Neural cell (in vitro differentiated cells): ENCODE measurements at regions not wholly inside any gene's neighbourhood (a gene's known extent, or its start where the extent isn't known, plus 50 kb on each side); places are given as distances from the start of the nearest gene placed in this dataset.

ENCODE experiments used
- H2AFZ ChIP-seq: fragments of 200-600, 300-800 bp; sonication (generic), shearing (Covaris generic); 2 replicates; pipeline ENCODE4 v1.6.0; 2014; ENCODE audit warnings: low read depth, mild to moderate bottlenecking, antibody characterized with exemption, low read length, moderate library complexity
- H3F3A ChIP-seq: fragments of 200-600 bp; shearing (Covaris generic); 2 replicates; pipeline ENCODE4 v1.6.1; 2016; ENCODE audit warnings: mild to moderate bottlenecking, moderate library complexity, mixed read lengths, antibody characterized with exemption, low read length; ENCODE audit not compliant: insufficient read depth, poor library complexity, severe bottlenecking
- H3K27ac ChIP-seq: fragments of 200-600, 300-800 bp; sonication (generic), shearing (Covaris generic); 2 replicates; pipeline ENCODE4 v1.5.1; 2014; ENCODE audit warnings: mild to moderate bottlenecking, low read length, moderate library complexity
- H3K27me3 ChIP-seq: fragments of 300-800, 200-600 bp; sonication (generic), shearing (Covaris generic); 2 replicates; pipeline ENCODE4 v1.6.0; 2014; ENCODE audit warnings: mild to moderate bottlenecking, low read depth, low read length, moderate library complexity; ENCODE audit not compliant: insufficient read depth
- H3K36me3 ChIP-seq: fragments of 300-800, 200-600 bp; sonication (generic), shearing (Covaris generic); 2 replicates; pipeline ENCODE4 v1.5.1; 2014; ENCODE audit warnings: mild to moderate bottlenecking, antibody characterized with exemption, low read length, moderate library complexity; ENCODE audit not compliant: insufficient read depth
- H3K4me2 ChIP-seq: fragments of 300-800, 200-600 bp; sonication (generic), shearing (Covaris generic); 2 replicates; pipeline ENCODE4 v1.6.0; 2014; ENCODE audit warnings: mild to moderate bottlenecking, low read length
- H3K4me3 ChIP-seq: fragments of 300-800, 200-600 bp; sonication (generic), shearing (Covaris generic); 2 replicates; pipeline ENCODE4 v1.5.1; 2014; ENCODE audit warnings: mild to moderate bottlenecking, low read length, moderate library complexity
- H3K79me2 ChIP-seq: fragments of 200-600 bp; shearing (Covaris generic); replicated peaks from 2 replicates; pipeline ENCODE4 v1.6.0; 2014; ENCODE audit warnings: mild to moderate bottlenecking, low read length, moderate library complexity; ENCODE audit not compliant: insufficient read depth
- H3K9ac ChIP-seq: fragments of 300-800, 200-600 bp; sonication (generic), shearing (Covaris generic); 2 replicates; pipeline ENCODE4 v1.6.1; 2016; ENCODE audit warnings: mild to moderate bottlenecking, low read length, mixed read lengths
- H3K9me2 ChIP-seq: fragments of 200-600 bp; shearing (Covaris generic); 2 replicates; pipeline ENCODE4 v1.6.1; 2016; ENCODE audit warnings: mild to moderate bottlenecking, low read length, mixed read lengths; ENCODE audit not compliant: insufficient read depth
- H3K9me3 ChIP-seq: fragments of 200-600, 300-800 bp; sonication (generic), shearing (Covaris generic); 2 replicates; pipeline ENCODE4 v1.6.1; 2016; ENCODE audit warnings: mild to moderate bottlenecking, mixed run types, low read length, moderate library complexity, mixed read lengths
- H4K20me1 ChIP-seq: fragments of 200-600 bp; shearing (Covaris generic); 2 replicates; pipeline ENCODE4 v1.6.1; 2016; ENCODE audit warnings: mild to moderate bottlenecking, mixed run types; ENCODE audit not compliant: insufficient read depth
- EP300 ChIP-seq: fragments of 450-650 bp; conservative IDR thresholded peaks from 2 replicates; pipeline ENCODE4 v1.6.1; 2014; ENCODE audit warnings: antibody characterized with exemption, mild to moderate bottlenecking, moderate library complexity; ENCODE audit not compliant: poor library complexity, severe bottlenecking
- EZH2 ChIP-seq: fragments of 200-600, 300-800 bp; shearing (Covaris generic), sonication (generic); IDR thresholded peaks from 2 replicates; pipeline ENCODE4 v1.6.1; 2014; ENCODE audit warnings: antibody characterized with exemption, low read length, borderline replicate concordance, mild to moderate bottlenecking; ENCODE audit not compliant: insufficient read depth, poor library complexity, severe bottlenecking
- MXI1 ChIP-seq: fragments of 450-650 bp; conservative IDR thresholded peaks from 2 replicates; pipeline ENCODE4 v1.6.1; 2014; ENCODE audit warnings: antibody characterized with exemption, mild to moderate bottlenecking; ENCODE audit not compliant: poor library complexity, severe bottlenecking
- POLR2AphosphoS5 ChIP-seq: IDR thresholded peaks from 2 replicates; pipeline ENCODE4 v1.6.1; 2012
- RAD21 ChIP-seq: fragments of 450-650 bp; conservative IDR thresholded peaks from 2 replicates; pipeline ENCODE4 v1.6.1; 2014; ENCODE audit warnings: antibody characterized with exemption, mild to moderate bottlenecking, moderate library complexity
- REST ChIP-seq: IDR thresholded peaks from 2 replicates; pipeline ENCODE4 v1.6.1; 2012; ENCODE audit warnings: borderline replicate concordance
- SMC3 ChIP-seq: fragments of 450-650 bp; conservative IDR thresholded peaks from 2 replicates; pipeline ENCODE4 v1.6.1; 2014; ENCODE audit warnings: antibody characterized with exemption, mild to moderate bottlenecking, moderate library complexity; ENCODE audit not compliant: poor library complexity
- TAF1 ChIP-seq: IDR thresholded peaks from 2 replicates; pipeline ENCODE4 v1.6.1; 2012; ENCODE audit warnings: low read depth
- TF ChIP-seq, protein P1 (sequence below): fragments of 450-650 bp; IDR thresholded peaks from 2 replicates; pipeline ENCODE4 v1.5.1; 2014; ENCODE audit warnings: antibody characterized with exemption, mild to moderate bottlenecking, moderate library complexity; ENCODE audit not compliant: poor library complexity, severe bottlenecking

- no peaks in the 10 kb centered on the region for H4K20me1 ChIP-seq
- H3K9me3 ChIP-seq, result no peaks in the 10 kb centered on the region
- no peak overlapping the region for H2AFZ ChIP-seq
- H3K9me2 ChIP-seq, result no peaks in the 10 kb centered on the region
- no peak overlapping the region for H3K27ac ChIP-seq
- H3K9ac ChIP-seq, result no peak overlapping the region
- H3K4me3 ChIP-seq, result no peak overlapping the region
- H3K79me2 ChIP-seq, result no peaks in the 10 kb centered on the region
- H3K27me3 ChIP-seq, result no peaks in the 10 kb centered on the region
- no peak overlapping the region for H3K4me2 ChIP-seq
- H3F3A ChIP-seq, result no peaks in the 10 kb centered on the region
- no peaks in the 10 kb centered on the region for H3K36me3 ChIP-seq
- no peak for TF ChIP-seq EZH2
- no peak for TF ChIP-seq RAD21
- TF ChIP-seq EP300, result no peak
- TF ChIP-seq TAF1, result no peak
- no peak for TF ChIP-seq REST
- TF ChIP-seq, protein P1, sequence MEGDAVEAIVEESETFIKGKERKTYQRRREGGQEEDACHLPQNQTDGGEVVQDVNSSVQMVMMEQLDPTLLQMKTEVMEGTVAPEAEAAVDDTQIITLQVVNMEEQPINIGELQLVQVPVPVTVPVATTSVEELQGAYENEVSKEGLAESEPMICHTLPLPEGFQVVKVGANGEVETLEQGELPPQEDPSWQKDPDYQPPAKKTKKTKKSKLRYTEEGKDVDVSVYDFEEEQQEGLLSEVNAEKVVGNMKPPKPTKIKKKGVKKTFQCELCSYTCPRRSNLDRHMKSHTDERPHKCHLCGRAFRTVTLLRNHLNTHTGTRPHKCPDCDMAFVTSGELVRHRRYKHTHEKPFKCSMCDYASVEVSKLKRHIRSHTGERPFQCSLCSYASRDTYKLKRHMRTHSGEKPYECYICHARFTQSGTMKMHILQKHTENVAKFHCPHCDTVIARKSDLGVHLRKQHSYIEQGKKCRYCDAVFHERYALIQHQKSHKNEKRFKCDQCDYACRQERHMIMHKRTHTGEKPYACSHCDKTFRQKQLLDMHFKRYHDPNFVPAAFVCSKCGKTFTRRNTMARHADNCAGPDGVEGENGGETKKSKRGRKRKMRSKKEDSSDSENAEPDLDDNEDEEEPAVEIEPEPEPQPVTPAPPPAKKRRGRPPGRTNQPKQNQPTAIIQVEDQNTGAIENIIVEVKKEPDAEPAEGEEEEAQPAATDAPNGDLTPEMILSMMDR, result no peak
- no peak for TF ChIP-seq SMC3
- TF ChIP-seq POLR2AphosphoS5, result no peak
- no peak for TF ChIP-seq MXI1
These were observed 76.8 kb upstream of the IKZF1 start for GRCh38 chr7:50227726-50228125.

GRCh38 chr7:50226669-50227068 lies 77.8 kb upstream of the IKZF1 start:
- H3K9ac ChIP-seq, result no peak overlapping the region
- no peaks in the 10 kb centered on the region for H3K36me3 ChIP-seq

More at GRCh38 chr7:50226669-50227068, 77.8 kb upstream of the IKZF1 start:
- H3K27me3 ChIP-seq, result no peaks in the 10 kb centered on the region
- no peak overlapping the region for H3K4me2 ChIP-seq
- H4K20me1 ChIP-seq, result no peaks in the 10 kb centered on the region
- no peak for TF ChIP-seq MXI1
- no peak for TF ChIP-seq REST
- no peaks in the 10 kb centered on the region for H3K9me3 ChIP-seq
- H3K9me2 ChIP-seq, result no peaks in the 10 kb centered on the region
- no peaks in the 10 kb centered on the region for H3K79me2 ChIP-seq
- H3K27ac ChIP-seq, result no peak overlapping the region
- H2AFZ ChIP-seq, result no peak overlapping the region
- H3F3A ChIP-seq, result no peaks in the 10 kb centered on the region
- H3K4me3 ChIP-seq, result no peak overlapping the region
